ENCODE measurements at regions not wholly inside any gene's neighbourhood (a gene's known extent, or its start where the extent isn't known, plus 50 kb on each side); places are given as distances from the start of the nearest gene placed in this dataset.

DNA sequence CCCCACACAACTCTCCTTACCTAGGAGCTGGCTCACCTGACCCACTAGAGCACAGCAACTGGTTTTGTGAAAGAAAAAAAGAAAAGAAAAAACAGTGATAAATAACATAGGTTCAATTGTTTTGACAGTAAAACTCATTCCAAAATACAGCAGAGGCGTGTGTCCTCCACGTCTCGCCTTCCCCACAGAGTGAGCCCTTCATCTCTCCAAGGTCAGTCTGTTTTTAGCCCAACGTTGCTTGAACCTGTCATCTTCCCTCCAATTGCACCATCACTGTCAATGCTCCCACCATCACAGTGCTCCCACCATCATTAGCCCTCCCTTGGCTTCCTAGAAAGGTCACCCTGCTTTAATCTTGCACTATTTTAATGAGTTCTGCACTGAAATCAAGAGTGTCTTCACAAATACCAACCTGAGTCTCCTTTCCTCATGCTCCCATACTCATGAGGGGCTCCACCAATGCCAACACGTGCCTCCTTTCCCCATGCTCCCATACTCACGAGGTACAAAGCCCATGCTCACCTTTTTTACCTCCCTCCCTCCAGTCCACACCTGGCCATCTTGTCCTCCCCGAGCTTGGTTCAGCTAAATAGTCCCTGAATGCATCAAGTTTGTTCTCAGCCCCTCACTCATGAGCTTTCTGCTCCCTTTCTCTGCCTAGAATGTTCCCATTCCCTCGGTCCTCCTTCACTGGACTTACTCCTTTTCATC is 103.7 kb downstream of the IRS2 start:
- H3K4me3 ChIP-seq (ENCODE audit: low read depth, low read length) = no peak overlapping the region
- TF ChIP-seq, protein P1, sequence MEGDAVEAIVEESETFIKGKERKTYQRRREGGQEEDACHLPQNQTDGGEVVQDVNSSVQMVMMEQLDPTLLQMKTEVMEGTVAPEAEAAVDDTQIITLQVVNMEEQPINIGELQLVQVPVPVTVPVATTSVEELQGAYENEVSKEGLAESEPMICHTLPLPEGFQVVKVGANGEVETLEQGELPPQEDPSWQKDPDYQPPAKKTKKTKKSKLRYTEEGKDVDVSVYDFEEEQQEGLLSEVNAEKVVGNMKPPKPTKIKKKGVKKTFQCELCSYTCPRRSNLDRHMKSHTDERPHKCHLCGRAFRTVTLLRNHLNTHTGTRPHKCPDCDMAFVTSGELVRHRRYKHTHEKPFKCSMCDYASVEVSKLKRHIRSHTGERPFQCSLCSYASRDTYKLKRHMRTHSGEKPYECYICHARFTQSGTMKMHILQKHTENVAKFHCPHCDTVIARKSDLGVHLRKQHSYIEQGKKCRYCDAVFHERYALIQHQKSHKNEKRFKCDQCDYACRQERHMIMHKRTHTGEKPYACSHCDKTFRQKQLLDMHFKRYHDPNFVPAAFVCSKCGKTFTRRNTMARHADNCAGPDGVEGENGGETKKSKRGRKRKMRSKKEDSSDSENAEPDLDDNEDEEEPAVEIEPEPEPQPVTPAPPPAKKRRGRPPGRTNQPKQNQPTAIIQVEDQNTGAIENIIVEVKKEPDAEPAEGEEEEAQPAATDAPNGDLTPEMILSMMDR (IDR thresholded peaks at IDR 0.05; ENCODE audit: insufficient read depth, low read depth, low read length, missing control alignments) = no peak
- no peak for DNase-seq (ENCODE audit: low read depth)

DNA sequence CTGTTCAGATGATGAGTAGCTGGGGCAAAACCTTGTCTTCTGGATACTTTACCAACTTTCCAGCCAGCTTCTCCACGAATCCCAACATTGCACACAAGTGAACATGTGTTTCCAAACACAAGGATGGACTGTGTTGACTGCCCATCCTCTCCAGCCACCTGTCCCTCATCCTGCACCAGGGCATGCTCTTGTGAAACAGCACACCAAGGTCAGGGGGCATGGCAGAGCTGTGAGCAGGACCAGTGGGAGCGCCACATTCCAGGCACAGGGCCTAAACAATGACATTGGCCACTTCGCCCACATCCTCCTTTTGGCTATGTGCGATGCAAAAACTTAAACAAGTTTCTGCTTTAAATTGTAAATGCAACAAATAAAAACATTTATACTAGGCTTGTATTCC is 105.5 kb downstream of the IRS2 start:
- no peak for DNase-seq (ENCODE audit: low read depth)
- no peak overlapping the region for H3K4me3 ChIP-seq (ENCODE audit: low read depth, low read length)
- TF ChIP-seq, protein P1 (IDR thresholded peaks at IDR 0.05; ENCODE audit: insufficient read depth, low read depth, low read length, missing control alignments) = no peak

DNA sequence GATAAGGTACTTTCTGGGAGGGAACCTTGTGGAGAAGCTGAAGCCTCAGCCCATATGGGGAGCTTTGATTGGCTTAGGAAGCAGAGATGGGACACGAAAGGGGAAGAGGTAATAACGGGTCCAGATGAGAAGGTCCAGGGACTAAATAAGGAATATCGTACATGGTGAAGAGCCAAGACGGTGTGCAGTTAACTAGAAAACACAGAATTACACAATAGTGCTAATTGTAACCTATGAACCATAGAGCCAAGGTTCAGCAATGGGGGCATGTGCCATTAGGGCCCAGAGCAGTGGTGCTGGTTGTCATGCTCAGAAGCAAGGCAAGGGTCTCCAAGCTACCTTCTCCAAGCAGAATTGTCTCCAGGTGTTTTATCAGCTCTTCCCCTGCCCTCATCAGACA is 106.1 kb downstream of the IRS2 start:
- DNase-seq (ENCODE audit: low read depth) = no peak
- H3K4me3 ChIP-seq (ENCODE audit: low read depth, low read length) = no peak overlapping the region
- TF ChIP-seq, protein P1 (IDR thresholded peaks at IDR 0.05; ENCODE audit: insufficient read depth, low read depth, low read length, missing control alignments) = no peak

DNA sequence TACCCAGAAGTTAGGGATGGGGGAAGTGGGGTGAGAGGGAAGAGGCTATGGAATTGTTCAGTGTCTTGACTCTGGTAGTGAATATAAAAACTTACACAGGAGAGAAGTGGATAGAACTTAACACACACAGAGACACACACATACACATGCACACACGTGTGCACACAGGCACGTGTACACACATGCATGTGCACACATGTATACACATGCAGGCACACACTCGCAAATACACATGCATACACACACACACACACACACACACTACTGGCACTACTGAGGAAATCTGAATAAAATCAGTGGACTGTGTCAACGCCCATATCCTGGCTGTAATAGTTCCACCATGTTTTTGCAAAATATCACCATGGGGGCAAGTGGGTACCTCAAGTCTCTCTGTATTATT is 107.9 kb downstream of the IRS2 start:
- no peak overlapping the region for H3K4me3 ChIP-seq (ENCODE audit: low read depth, low read length)
- no peak for DNase-seq (ENCODE audit: low read depth)
- TF ChIP-seq, protein P1 (IDR thresholded peaks at IDR 0.05; ENCODE audit: insufficient read depth, low read depth, low read length, missing control alignments) = no peak

DNA sequence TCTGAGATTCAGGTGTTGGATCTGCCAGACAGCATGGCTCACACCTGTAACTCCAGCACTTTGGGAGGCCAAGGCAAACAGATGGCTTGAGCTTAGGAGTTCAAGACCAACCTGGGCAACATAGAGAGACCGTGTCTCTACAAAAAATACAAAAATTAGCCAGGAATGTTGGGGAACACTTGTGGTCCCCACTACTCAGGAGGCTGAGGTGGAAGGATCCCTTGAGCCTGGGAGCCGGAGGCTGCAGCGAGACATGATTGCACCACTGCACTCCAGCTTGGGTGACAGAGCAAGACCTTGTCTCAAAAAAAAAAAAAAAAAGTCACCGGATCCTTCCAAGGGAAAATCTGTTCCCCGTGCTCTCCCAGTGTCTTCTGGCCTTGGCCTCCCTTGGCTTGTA is 109.2 kb downstream of the IRS2 start:
- no peak overlapping the region for H3K4me3 ChIP-seq (ENCODE audit: low read depth, low read length)
- TF ChIP-seq, protein P1 (IDR thresholded peaks at IDR 0.05; ENCODE audit: insufficient read depth, low read depth, low read length, missing control alignments) = no peak
- no peak for DNase-seq (ENCODE audit: low read depth)

DNA sequence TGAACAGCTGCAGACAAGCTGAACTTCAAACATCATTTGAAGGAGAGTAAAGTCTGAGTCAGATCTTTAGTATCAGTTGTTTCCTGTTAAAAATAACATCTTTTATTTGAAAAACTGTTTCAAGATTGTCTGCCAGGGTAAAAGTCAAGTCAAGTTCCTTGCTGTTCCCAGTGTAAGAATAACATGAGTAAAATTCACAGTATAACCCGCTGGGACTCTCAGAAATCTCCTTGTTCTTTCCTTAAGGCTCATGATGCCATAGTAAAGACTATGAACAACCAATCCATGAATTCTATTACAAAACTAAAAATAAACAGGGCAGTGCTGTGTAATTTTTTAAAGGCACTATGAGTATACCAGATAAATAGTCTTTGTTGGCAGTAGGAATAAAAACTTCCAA is 112.9 kb downstream of the IRS2 start:
- no peak for DNase-seq (ENCODE audit: low read depth)
- no peak overlapping the region for H3K4me3 ChIP-seq (ENCODE audit: low read depth, low read length)
- TF ChIP-seq, protein P1 (IDR thresholded peaks at IDR 0.05; ENCODE audit: insufficient read depth, low read depth, low read length, missing control alignments) = no peak

DNA sequence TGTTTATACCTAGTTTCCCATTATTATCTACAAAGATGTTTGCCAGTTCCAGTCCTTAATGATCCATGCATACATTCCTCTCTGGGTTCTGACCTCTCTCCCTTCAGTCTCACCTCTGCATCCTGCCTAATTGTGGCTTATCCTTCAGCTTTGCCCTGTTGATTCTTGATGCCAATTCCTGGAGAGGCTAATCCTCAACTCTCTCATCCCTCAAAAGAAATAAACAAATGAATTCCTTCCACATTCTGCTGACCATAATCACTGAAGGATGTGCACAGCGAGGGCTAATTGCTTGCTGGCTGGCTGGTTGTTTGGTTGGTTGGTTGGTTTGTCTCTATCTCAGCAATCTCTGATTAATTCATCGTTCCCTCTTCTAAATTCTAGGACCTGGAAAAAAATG is 113.8 kb downstream of the IRS2 start:
- TF ChIP-seq, protein P1 (IDR thresholded peaks at IDR 0.05; ENCODE audit: insufficient read depth, low read depth, low read length, missing control alignments) = no peak
- H3K4me3 ChIP-seq (ENCODE audit: low read depth, low read length) = no peak overlapping the region
- DNase-seq (ENCODE audit: low read depth) = no peak

Measured in GM12865 (cell line).